Keratinocyte (primary cell): ENCODE measurements at regions not wholly inside any gene's neighbourhood (a gene's known extent, or its start where the extent isn't known, plus 50 kb on each side); places are given as distances from the start of the nearest gene placed in this dataset.

Source experiments
- CTCF ChIP-seq, 3 experiments: IDR thresholded peaks in 1 of 3; conservative IDR thresholded peaks in 1 of 3; optimal IDR thresholded peaks in 1 of 3; 2 replicates in 2 of 3; 3 replicates in 1 of 3; pipeline versions ENCODE3 to v1.5.1; 2011; ENCODE audit warnings: low read length in 3 of 3, mild to moderate bottlenecking in 3 of 3, moderate library complexity in 2 of 3, control low read depth in 1 of 3, inconsistent platforms in 1 of 3; ENCODE audit not compliant: insufficient read depth in 2 of 3; ENCODE audit errors: extremely low read depth in 1 of 3
- EZH2 ChIP-seq: IDR thresholded peaks from one replicate; pipeline ENCODE4 v1.6.1; 2012; ENCODE audit warnings: inconsistent platforms, mild to moderate bottlenecking, low read length, moderate library complexity

GRCh38 chr9:19876569-19877316, 87.9 kb upstream of the SLC24A2 start:
- TF ChIP-seq EZH2 (no peak), CTCF (optimal IDR thresholded peaks at IDR 0.05 in 1 of 3, IDR thresholded peaks at IDR 0.05 in 1 of 3, conservative IDR thresholded peaks at IDR 0.05 in 1 of 3; ENCODE audit: extremely low read depth in 1 of 3, insufficient read depth in 2 of 3, low read length in 3 of 3) (no peak)
